NCI-H446 (cell line): ENCODE measurements at regions not wholly inside any gene's neighbourhood (a gene's known extent, or its start where the extent isn't known, plus 50 kb on each side); places are given as distances from the start of the nearest gene placed in this dataset.
"Not testable (repeated sequence)": the region's sequence is repeated elsewhere in the genome, so short reads cannot be mapped to it uniquely, and the experiment has no call there.

ENCODE experiments used
- DNase-seq, 2 experiments: peaks; one replicate each; lab custom pipeline; 2025; lab: John Stamatoyannopoulos, UW

DNA sequence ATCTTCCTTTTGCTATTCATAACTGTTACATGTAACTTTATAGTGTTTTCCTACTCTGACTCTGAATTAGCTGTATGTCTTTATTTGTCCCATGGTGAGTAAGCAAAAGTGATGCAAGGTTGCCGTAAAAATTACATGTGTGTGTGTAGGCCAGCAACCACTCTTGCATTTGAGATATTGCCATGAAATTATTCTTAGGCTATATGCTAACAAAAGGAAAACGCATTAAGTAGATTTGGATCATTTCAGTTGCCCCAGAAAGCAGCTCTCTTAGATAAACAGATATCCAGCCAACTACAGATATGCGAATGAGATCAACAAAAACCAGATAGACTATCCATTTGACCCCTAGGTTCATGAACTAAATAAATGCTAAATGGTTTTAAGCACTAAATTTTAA is 73.6 kb downstream of the CYLC2 start:
- no peak for DNase-seq

DNA sequence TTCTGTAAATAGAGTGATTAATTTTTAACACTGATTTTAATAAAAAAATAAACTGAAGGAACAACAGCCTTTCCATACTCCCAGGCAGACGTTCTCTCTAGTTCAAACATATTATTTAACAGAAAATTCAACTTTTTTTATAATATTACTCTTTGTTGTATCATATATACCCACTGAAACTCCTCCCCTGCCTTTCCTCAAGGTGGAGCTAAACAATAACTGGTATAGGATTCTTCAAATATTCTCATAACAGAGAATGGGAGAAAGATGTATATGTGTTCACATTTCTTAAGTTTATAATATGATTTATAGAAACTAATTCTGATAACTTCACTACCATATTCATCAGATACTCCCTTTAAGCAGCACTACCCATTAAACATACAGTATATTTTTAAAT is 83.4 kb downstream of the CYLC2 start:
- DNase-seq: no peak

DNA sequence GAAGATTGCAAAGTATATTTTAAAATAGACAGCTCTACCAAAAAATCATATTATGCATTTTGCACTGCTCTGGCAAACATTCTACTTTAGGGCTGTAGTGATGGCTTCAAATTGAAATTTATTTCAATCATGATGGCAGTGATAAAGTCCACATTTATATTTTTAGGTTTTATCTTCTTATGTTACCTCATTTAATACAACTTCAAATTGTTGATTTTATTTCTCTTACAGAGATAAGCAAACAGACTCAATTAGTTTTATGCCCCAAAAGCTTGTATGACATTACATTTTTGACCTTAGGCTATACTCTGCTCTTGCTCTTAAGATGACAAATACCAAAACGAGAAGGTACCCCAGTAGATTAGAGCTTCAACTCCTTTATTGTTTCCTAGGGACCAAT is 87.4 kb downstream of the CYLC2 start:
- no peak for DNase-seq

DNA sequence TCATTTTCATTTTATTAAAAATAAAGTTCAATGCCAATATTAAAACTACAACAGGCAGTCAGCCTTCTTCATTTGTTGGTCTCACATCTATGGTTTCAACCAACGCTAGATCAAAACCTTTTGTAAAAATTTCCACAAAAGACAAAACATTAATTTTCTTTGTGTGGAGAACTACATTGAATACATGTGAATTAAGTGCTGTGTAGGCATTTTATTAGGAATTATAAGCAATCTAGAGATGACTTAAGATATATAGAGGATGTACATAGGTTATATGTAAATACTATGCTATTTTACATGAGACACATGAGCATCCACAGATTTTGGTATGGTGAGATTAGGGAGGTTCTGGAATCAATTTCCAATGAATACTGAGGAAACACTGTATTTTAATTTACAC is 94.2 kb downstream of the CYLC2 start:
- no peak for DNase-seq

DNA sequence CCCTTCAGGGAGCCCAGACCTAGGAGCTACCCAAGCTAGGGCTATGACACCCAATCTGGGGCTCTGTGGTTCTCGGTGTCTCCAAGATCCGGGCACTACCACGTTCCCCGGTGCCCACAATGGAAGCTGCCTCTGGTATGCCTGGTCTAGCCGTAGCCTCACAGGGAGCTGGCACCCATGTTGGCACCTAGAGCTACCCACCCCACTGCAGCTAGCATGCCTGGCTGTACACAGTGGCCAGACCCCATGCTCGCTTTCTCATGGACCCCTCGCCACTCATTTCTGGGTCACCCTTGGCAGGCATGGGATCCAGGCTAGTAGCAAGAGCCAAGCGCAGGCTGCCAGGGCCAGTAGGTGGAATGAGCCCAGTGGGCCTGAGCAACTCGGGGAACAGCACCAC is 109.0 kb downstream of the CYLC2 start:
- no peak for DNase-seq

DNA sequence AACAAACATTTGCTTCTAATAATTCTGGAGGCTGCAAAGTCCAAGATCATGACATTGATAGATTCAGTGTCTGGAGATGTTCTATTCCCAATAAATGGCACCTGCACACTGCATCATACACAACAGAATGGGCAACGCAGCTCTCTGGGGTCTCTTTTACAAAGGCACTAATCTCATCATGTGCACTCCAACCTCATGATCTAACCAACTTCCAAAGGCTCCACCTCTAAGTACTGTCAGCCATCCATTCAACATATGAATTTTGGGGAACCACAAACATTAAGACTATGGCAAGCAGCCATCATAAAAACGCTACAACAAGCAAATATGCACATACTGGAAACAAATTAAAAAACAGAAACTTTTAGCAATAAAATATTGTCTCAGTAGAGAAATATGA is 121.1 kb downstream of the CYLC2 start:
- DNase-seq: no peak

DNA sequence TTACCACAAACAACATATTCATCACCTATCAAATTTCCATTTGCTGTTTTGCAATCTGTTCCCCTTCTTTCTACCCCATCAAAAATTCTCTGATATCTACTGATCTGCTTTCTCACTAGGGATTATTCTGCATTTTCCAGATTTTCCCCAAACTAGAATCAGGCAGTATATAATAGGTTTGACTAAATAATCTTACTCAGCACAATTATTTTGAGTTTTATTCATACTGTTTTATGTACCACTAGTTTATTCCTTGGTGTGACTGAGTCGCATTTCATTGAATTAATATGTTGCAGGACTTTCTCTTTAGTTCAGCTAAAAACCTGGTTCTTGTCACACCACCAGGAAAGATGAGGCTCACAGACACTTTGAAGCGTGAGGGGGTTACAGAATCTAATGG is 131.4 kb downstream of the CYLC2 start:
- no peak for DNase-seq

DNA sequence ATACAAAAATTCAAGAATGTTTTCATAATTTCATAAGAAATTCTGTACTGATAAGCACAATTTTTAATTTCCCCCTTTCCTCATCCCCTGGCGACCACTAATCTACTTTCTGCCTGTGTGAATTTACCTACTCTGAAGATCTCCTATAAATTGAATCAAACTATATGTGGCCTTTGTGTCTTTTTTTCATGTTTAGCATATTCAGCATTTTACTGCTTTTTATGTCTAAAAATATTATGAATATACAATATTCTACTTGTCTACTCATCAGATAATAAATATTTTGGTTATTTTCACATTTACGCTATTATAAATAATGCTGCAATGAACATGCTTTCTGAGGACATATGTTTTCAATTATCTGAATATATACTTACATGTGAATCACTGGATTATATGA is 144.8 kb downstream of the CYLC2 start:
- DNase-seq: no peak

DNA sequence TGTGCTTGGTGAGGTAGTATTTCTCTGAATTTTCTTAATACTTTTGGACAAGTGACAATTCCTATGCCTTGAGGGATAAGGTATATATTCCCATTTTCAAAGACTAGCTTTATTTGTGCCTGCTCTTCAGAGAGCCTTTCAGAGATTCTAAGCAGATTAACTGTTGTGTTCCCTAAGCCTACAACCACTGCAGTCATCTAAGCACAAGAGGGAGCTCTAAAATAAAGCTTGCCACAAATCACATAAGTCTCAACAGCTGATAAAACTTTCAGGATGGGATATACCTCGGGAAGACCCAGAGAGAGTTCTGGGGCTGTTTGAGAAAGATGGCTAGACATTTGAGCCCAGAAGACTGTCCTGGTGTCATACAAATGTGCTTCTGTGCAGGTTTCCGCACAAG is 157.3 kb downstream of the CYLC2 start:
- no peak for DNase-seq

DNA sequence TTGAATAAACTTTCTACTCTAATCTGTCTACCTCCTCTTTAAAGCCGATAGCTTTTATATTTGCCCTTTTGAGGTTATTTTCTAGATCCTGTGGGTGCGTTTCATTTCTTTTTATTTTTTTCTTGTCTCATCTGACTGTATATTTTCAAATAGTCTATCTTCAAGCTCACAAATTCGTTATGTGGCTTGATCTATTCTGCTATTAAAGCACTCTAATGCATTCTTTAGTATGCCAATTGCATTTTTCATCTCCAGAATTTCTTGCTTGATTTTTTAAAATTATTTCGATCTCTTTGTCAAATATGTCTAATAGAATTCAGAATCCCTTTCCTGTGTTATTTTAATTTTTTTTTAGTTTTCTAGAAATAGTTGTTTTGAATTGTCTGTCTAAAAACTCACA is 172.4 kb downstream of the CYLC2 start:
- no peak for DNase-seq

DNA sequence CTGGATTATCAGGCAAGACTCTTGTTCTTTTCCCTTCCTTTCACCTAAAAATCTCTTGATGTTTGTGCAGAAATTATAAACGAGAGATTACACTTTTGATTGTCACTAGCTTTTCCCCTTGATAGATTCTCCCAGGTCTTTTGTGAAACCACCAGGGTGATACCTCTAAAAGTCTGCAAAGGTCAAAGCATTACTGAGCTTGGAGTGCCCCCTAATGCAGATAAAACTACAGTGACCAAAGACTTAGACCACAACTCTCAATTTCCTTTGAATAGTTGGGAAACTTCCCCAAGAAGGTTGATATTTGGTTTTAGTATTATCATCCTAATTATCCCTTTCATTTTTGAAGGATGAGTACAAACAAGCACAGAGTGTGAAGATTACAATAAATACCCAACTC is 173.1 kb downstream of the CYLC2 start:
- DNase-seq: no peak

DNA sequence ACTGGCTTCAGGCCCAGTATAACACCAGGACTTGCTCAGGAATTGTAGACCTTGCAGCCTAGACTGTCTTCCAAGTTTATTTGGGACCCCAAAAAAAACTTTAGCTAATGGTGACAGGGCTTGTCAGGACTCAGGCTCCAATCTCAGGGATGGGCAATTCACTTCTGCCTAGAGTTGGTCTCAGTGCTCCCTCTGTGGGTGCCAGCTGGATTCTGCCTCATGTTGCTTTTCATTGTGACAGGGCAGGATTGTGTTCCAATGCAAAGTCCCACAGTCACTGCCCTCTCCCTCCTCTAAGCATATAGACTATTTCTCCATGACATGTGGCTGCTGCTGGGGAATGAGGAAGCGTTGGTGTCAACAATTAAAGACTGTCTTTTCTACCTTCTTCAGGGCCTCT is 174.7 kb downstream of the CYLC2 start:
- DNase-seq: no peak

DNA sequence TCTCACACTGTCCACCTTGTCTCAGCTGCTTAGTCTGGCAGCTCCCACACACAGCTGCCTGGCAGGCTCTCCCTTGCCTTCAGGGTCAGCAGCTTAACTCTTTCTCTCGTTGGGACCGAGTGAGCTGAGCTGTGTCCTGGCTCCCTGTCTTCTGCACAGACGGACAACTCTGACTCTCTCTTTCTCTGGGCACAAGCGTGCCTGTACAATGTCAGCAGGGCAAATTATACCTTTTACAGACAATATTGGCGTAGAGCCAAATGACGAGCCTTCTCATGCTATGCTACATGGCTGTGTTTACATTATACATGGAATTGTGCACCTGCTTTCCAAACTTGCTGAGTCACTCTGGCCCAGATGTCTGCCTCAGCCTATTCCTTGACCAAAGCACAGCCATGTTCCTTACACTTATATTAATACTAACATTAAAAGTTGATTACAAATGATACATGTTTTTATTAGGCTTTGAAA is 188.6 kb downstream of the CYLC2 start:
- peak in 1 of 2 experiments; percentile 12 for DNase-seq

DNA sequence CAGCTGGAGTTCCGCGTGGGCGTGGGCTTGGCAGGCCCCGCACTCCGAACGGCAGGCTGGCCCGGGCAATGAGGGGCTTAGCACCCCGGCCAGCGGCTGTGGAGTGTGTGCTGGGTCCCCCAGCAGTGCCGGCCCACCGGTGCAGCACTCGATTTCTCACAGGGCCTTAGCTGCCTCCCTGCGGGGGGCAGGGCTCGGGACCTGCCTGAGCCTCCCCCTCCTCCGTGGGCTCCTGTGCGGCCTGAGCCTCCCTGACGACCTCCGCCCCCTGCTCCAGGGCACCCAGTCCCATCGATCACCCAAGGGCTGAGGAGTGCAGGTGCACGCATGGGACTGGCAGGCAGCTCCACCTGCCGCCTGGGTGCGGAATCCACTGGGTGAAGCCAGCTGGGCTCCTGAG is 191.8 kb downstream of the CYLC2 start:
- no peak for DNase-seq

DNA sequence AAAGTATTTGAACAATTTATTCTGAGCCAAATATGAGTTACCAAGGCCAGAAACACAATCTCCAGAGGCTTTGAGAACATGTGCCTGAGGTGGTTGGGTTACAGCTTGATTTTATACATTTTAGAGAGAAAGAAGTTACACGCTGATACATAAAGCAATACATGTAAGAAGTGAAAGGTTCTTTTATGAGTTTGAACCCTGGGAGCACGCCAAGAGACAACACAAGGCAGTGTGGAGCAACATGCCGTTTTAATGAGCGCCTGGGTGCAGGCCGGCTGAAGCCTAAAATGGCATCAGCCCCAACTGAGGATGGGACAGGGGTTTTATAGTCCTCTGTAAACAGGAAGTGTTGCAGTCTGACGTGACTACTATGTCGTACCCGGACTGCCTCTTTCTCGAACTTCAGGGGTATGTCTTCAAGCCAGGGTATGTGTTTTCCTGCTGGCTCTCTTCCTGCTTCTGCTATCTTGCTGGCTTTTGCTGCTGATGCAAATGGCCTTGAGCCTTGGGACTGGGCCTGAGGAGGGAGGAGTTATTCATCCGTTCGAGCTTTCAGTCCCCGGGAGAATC is 193.7 kb downstream of the CYLC2 start:
- DNase-seq: no peak

DNA sequence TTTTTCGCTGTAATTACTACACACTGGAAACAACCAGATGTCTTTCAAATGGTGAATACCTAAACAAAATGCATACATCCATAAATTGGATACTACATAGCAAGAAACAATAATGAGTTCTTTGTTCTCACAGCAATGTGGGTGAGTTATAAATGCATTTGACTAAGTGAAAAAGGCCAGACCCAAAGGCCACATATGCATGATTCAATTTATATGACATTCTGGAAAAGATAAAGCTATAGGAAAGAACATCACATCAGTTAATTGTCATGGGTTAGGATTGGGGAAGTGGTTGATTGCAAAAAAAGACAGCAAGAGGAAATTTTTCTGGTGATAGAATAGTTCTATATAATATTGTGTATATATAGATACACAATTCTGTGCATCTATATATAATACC is 198.9 kb downstream of the CYLC2 start:
- no peak for DNase-seq

DNA sequence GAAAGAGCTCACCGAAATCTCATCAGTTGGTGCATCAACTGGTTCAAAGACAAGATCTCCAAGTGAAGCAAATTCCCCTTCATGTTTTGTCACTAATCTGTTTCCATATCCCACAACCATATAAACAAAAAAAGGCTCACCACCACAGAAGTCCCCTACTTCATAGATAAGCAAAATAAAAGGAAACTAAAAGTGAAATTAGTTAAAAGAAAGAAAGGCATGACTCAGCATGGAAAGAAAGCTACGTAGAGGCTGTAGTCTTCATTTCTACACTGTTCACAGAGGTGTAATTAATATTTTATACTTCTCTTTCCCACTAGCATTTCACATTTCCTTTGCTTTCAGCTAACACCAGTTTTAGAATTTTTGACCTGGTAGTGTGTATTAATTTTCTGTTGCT is 208.0 kb downstream of the CYLC2 start:
- DNase-seq: no peak

DNA sequence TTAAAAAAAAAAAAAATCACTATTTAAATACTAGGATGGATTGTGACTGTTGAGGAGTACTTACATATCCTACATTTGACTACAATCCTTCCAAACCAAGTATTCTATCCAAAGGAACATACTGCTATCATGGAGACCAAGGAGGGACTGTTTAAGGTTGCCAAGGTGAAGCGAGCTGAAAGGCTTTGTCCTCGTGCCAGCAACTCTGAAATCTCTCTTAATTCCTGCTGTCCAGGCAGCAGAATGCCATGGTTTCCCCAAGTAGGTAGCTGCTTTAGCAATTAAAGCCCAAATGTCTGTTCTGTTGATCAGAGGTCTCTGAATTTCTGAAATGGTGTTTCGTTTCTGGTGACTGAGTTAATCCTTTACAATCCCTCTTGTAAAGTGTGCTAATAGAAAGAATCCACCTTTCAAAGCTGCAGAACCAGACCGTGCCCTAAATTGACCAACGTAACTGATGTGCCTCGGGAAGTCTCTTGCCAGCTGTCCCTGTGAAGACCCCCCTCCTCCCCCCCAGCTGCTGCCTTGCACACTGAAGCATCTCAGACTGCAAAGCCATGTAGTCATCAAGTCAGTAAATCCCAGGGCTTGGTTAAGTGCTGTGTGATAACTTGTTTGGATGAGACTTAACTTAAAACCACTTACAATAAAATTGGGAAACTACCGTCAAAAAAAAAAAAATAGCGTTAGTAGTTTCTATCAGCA is 210.9 kb downstream of the CYLC2 start:
- DNase-seq: not testable (repeated sequence)

DNA sequence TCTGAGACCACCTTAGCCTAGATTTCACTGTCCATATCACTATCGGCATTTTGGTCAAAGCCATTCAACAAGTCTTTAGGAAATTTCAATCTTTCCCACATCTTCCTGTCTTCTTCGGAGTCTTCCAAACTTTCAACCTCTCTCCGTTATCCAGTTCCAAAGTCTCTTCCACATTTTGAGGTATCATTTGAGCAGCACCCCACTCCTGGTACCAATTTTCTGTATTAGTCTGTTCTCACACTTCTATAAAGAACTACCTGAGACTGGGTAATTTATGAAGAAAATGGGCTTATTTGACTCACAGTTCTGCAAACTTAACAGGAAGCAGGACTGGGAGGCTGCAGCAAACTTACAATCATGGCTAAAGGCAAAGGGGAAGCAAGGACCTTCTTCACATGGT is 215.5 kb downstream of the CYLC2 start:
- no peak for DNase-seq

DNA sequence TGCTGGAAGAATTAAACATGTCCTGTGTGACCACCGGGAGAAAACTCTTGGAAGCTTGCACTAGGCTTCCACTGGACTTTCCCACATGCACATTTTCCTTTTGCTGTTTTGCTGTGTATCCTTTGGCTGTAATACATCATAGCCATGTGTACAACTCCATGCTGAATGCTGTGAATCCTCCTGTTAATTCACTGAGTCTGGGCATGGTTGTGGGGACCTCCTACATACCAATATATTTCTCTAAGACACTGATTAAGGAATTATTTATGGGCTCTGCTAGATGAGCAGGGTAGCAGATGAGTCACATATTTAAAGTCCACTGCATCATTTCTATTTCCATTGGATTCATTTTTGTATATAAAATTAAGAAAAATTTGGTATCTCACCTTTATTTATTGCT is 220.1 kb downstream of the CYLC2 start:
- no peak for DNase-seq

DNA sequence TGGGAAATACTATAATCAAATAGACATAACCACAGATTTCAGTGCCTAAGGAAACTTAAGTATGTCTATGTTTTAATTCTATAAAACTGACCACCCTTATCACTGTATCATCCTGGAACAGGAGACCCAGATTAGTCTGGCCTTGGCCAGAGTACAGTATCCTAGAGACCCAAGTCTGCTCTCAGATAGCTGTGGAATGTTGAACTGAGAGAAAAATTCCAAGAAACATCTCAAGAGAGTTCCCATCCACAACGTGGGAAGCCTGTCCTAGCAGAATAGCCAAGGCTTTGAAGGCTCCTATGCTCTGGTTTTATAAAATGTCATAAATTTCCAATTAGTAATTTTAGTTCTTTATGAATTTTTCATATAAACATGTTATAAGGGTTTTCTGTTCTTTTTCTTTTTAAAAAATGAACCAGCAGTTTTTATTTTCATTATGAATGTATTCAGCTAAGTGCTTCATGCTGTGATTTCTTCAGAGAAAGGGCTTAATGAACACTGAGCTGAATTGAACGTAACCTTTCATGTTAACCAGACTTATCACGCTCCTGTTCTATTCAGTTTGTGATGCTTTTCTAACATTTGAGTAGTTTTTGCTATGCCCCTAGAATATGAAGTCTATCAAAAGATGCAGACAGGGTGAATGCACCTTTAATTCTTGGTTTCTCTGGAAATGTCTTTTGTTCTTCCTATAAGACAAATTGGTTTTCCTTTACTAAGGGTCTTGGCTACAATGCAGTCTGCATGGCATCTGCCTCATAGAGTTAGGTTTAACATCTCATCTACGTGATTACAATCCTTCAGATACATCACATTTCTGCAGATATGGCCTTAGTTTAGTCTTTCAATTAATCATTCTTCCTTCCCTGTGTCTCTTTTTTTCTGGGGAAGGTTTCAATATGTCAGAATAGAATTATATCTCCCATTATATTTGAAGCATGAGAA is 230.8 kb downstream of the CYLC2 start:
- no peak for DNase-seq

DNA sequence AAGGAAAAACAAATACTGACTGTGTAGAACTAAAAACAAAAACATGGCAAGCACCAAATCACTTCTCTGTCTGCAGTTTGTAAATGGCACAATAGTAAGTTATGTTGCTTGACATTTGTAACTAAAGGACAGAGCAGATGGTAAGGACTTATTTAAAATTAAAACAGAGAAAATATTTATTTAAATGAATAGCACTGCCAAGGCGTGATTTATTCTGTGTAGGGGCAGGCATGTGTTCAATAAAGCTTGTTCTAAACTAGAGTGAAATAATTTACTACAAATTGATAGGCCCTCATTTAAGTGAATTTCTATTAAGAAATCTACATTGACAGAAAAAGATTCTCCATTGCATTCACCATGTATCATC is 231.5 kb downstream of the CYLC2 start:
- DNase-seq: no peak

DNA sequence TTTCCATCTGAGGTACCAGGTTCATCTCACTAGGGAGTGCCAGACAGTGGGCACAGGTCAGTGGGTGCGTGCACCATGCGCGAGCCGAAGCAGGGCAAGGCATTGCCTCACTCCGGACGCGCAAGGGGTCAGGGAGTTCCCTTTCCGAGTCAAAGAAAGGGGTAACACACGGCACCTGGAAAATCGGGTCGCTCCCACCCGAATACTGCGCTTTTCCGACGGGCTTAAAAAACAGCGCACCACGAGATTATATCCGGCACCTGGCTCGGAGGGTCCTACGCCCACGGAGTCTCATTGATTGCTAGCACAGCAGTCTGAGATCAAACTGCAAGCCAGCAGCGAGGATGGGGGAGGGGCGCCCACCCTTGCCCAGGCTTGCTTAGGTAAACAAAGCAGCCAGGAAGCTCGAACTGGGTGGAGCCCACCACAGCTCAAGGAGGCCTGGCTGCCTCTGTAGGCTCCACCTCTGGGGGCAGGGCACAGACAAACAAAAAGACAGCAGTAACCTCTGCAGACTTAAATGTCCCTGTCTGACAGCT is 242.5 kb downstream of the CYLC2 start:
- DNase-seq: not testable (repeated sequence)
